Left kidney (tissue), 1 donor: ENCODE measurements at regions not wholly inside any gene's neighbourhood (a gene's known extent, or its start where the extent isn't known, plus 50 kb on each side); places are given as distances from the start of the nearest gene placed in this dataset.

Source experiments
- DNase-seq: peaks from one replicate; pipeline ENCODE4 v3.0.0-alpha.2; 2013

- DNase-seq: no peak
Observed at GRCh38 chr1:23639460-23640095, 52.0 kb upstream of the RPL11 start.

GRCh38 chr1:23638786-23639241, 52.8 kb upstream of the RPL11 start:
- DNase-seq: no peak

- DNase-seq: no peak
Observed at GRCh38 chr1:23638188-23638619, 53.4 kb upstream of the RPL11 start.

- DNase-seq: no peak
Observed at GRCh38 chr1:23636009-23636408, 55.6 kb upstream of the RPL11 start.

- peak; percentile 82 for DNase-seq
Observed at GRCh38 chr1:23634840-23635651, 56.6 kb upstream of the RPL11 start.

- DNase-seq: no peak
Observed at GRCh38 chr1:23634518-23634839, 57.1 kb upstream of the RPL11 start.

GRCh38 chr1:23632479-23633160, 59.0 kb upstream of the RPL11 start:
- DNase-seq: no peak

GRCh38 chr1:23629708-23630290, 61.8 kb upstream of the RPL11 start:
- DNase-seq: no peak

GRCh38 chr1:23628951-23629387, 62.6 kb upstream of the RPL11 start:
- DNase-seq: no peak

GRCh38 chr1:23627069-23627735, 64.4 kb upstream of the RPL11 start:
- DNase-seq: no peak

- no peak for DNase-seq
Observed at GRCh38 chr1:23625929-23626535, 65.6 kb upstream of the RPL11 start.

- no peak for DNase-seq
Observed at GRCh38 chr1:23625459-23625858, 66.1 kb upstream of the RPL11 start.

- no peak for DNase-seq
Observed at GRCh38 chr1:23624440-23624839, 65.1 kb upstream of the ID3 start.

GRCh38 chr1:23622284-23622683, 63.0 kb upstream of the ID3 start:
- no peak for DNase-seq

GRCh38 chr1:23620605-23621004, 61.3 kb upstream of the ID3 start:
- DNase-seq: no peak

GRCh38 chr1:23619299-23620188, 60.2 kb upstream of the ID3 start:
- no peak for DNase-seq

GRCh38 chr1:23618586-23619083, 59.3 kb upstream of the ID3 start:
- DNase-seq: no peak

GRCh38 chr1:23617084-23617521, 57.8 kb upstream of the ID3 start:
- DNase-seq: no peak

- DNase-seq: no peak
Observed at GRCh38 chr1:23616292-23616824, 57.1 kb upstream of the ID3 start.

GRCh38 chr1:23615852-23616251, 56.6 kb upstream of the ID3 start:
- no peak for DNase-seq
